HepG2 (cell line): ENCODE measurements at regions not wholly inside any gene's neighbourhood (a gene's known extent, or its start where the extent isn't known, plus 50 kb on each side); places are given as distances from the start of the nearest gene placed in this dataset.

Experiments used
- AFF4 ChIP-seq: sonication (generic); formaldehyde crosslinking; IDR thresholded peaks from 2 replicates; pipeline ENCODE4 v1.4.0; 2020; ENCODE audit warnings: missing genetic modification reagents
- BHLHE40 ChIP-seq: IDR thresholded peaks from 2 replicates; pipeline ENCODE4 v1.6.1; 2011; ENCODE audit warnings: low read length, improper control_type of control experiment
- EP300 ChIP-seq, 3 experiments: sonication (generic) in 1 of 3; formaldehyde crosslinking in 1 of 3; IDR thresholded peaks; 2 replicates each; pipeline versions ENCODE4 v1.5.1 to v1.6.1; 2011 to 2020; ENCODE audit warnings: low read depth in 2 of 3, low read length in 2 of 3, borderline replicate concordance in 1 of 3, improper control_type of control experiment in 1 of 3, mild to moderate bottlenecking in 1 of 3, missing genetic modification reagents in 1 of 3, moderate library complexity in 1 of 3
- JUND ChIP-seq: sonication (generic); formaldehyde crosslinking; IDR thresholded peaks from 2 replicates; pipeline ENCODE4 v1.8.0; 2022; ENCODE audit warnings: mild to moderate bottlenecking, missing genetic modification reagents
- SMAD1 ChIP-seq: sonication (generic); formaldehyde crosslinking; IDR thresholded peaks from 2 replicates; pipeline ENCODE4 v1.4.0; 2020; ENCODE audit warnings: missing genetic modification reagents, low read depth, mild to moderate bottlenecking, borderline replicate concordance
- ZNF24 ChIP-seq: fragments of 450-650 bp; IDR thresholded peaks from 2 replicates; pipeline ENCODE4 v1.6.1; 2017; ENCODE audit warnings: antibody characterized with exemption, mild to moderate bottlenecking
- ZNF792 ChIP-seq: IDR thresholded peaks from 2 replicates; pipeline ENCODE4 v1.6.1; 2016
- TF ChIP-seq, protein P1 (sequence below): sonication (generic); formaldehyde crosslinking; IDR thresholded peaks from 2 replicates; pipeline ENCODE4 v1.5.0; 2020; ENCODE audit warnings: mild to moderate bottlenecking, missing genetic modification reagents, moderate library complexity
- TF ChIP-seq, protein P2 (sequence below): sonication (generic); formaldehyde crosslinking; IDR thresholded peaks from 2 replicates; pipeline ENCODE4 v1.9.0; 2021; ENCODE audit warnings: missing genetic modification reagents, borderline replicate concordance

- 0 out of 4 replicates have a peak, but pooled peaks of 1 of the 2 experiments have one; percentile 21 for TF ChIP-seq EP300 (IDR thresholded peaks at IDR 0.05; ENCODE audit: low read depth in 2 of 2, low read length in 2 of 2)
- TF ChIP-seq EP300 (CRISPR knock-in tag; IDR thresholded peaks at IDR 0.05; ENCODE audit: borderline replicate concordance) = no peak
- TF ChIP-seq AFF4 (CRISPR knock-in tag) = no peak
- no peak for TF ChIP-seq ZNF24
- TF ChIP-seq, protein P1, sequence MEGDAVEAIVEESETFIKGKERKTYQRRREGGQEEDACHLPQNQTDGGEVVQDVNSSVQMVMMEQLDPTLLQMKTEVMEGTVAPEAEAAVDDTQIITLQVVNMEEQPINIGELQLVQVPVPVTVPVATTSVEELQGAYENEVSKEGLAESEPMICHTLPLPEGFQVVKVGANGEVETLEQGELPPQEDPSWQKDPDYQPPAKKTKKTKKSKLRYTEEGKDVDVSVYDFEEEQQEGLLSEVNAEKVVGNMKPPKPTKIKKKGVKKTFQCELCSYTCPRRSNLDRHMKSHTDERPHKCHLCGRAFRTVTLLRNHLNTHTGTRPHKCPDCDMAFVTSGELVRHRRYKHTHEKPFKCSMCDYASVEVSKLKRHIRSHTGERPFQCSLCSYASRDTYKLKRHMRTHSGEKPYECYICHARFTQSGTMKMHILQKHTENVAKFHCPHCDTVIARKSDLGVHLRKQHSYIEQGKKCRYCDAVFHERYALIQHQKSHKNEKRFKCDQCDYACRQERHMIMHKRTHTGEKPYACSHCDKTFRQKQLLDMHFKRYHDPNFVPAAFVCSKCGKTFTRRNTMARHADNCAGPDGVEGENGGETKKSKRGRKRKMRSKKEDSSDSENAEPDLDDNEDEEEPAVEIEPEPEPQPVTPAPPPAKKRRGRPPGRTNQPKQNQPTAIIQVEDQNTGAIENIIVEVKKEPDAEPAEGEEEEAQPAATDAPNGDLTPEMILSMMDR = no peak
- no peak for TF ChIP-seq ZNF792 (CRISPR knock-in tag)
- TF ChIP-seq SMAD1 = no peak
- no peak for TF ChIP-seq BHLHE40
- TF ChIP-seq JUND = no peak
- TF ChIP-seq, protein P2, sequence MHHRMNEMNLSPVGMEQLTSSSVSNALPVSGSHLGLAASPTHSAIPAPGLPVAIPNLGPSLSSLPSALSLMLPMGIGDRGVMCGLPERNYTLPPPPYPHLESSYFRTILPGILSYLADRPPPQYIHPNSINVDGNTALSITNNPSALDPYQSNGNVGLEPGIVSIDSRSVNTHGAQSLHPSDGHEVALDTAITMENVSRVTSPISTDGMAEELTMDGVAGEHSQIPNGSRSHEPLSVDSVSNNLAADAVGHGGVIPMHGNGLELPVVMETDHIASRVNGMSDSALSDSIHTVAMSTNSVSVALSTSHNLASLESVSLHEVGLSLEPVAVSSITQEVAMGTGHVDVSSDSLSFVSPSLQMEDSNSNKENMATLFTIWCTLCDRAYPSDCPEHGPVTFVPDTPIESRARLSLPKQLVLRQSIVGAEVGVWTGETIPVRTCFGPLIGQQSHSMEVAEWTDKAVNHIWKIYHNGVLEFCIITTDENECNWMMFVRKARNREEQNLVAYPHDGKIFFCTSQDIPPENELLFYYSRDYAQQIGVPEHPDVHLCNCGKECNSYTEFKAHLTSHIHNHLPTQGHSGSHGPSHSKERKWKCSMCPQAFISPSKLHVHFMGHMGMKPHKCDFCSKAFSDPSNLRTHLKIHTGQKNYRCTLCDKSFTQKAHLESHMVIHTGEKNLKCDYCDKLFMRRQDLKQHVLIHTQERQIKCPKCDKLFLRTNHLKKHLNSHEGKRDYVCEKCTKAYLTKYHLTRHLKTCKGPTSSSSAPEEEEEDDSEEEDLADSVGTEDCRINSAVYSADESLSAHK (CRISPR knock-in tag) = no peak
These were observed 215.6 kb downstream of the PDCD6IP start for GRCh38 chr3:34013818-34014570.
